ENCODE measurements at regions not wholly inside any gene's neighbourhood (a gene's known extent, or its start where the extent isn't known, plus 50 kb on each side); places are given as distances from the start of the nearest gene placed in this dataset.

GRCh38 chr5:91668261-91668660 is 285.1 kb upstream of the ARRDC3 start:
- no peak for DNase-seq
- Histone ChIP-seq H3K9me3 (no peaks in the 10 kb centered on the region), H3K27ac (no peak overlapping the region), H3K4me3 (no peak overlapping the region), H3K36me3 (no peaks in the 10 kb centered on the region), H3K27me3 (no peaks in the 10 kb centered on the region), H3K4me1 (no peaks in the 10 kb centered on the region)
- no peak for TF ChIP-seq POLR2A (IDR thresholded peaks at IDR 0.05)
- TF ChIP-seq, protein P1, sequence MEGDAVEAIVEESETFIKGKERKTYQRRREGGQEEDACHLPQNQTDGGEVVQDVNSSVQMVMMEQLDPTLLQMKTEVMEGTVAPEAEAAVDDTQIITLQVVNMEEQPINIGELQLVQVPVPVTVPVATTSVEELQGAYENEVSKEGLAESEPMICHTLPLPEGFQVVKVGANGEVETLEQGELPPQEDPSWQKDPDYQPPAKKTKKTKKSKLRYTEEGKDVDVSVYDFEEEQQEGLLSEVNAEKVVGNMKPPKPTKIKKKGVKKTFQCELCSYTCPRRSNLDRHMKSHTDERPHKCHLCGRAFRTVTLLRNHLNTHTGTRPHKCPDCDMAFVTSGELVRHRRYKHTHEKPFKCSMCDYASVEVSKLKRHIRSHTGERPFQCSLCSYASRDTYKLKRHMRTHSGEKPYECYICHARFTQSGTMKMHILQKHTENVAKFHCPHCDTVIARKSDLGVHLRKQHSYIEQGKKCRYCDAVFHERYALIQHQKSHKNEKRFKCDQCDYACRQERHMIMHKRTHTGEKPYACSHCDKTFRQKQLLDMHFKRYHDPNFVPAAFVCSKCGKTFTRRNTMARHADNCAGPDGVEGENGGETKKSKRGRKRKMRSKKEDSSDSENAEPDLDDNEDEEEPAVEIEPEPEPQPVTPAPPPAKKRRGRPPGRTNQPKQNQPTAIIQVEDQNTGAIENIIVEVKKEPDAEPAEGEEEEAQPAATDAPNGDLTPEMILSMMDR (IDR thresholded peaks at IDR 0.05), result no peak
- intact Hi-C loops (cut with DNase I), result no loop called here
- WGBS, 2 donors, result 73 to 79% methylated on average over 3 of the region's 3 CpGs

GRCh38 chr5:91652678-91653077 is 269.6 kb upstream of the ARRDC3 start:
- Histone ChIP-seq H3K4me3 (no peak overlapping the region), H3K4me1 (no peaks in the 10 kb centered on the region), H3K9me3 (peaks cover 0 to 14% (median 4%) of the 10 kb centered on the region in 3 donors), H3K27ac (no peak overlapping the region), H3K36me3 (no peaks in the 10 kb centered on the region), H3K27me3 (no peaks in the 10 kb centered on the region)
- TF ChIP-seq POLR2A (IDR thresholded peaks at IDR 0.05), result no peak
- TF ChIP-seq, protein P1 (IDR thresholded peaks at IDR 0.05), result no peak
- intact Hi-C loops (cut with DNase I), result no loop called here
- DNase-seq, result no peak

GRCh38 chr5:91651704-91652103 is 268.6 kb upstream of the ARRDC3 start:
- Histone ChIP-seq H3K36me3 (no peaks in the 10 kb centered on the region), H3K27ac (no peak overlapping the region), H3K27me3 (no peaks in the 10 kb centered on the region), H3K4me1 (no peaks in the 10 kb centered on the region), H3K9me3 (peaks cover 0 to 7% (median 0%) of the 10 kb centered on the region in 3 donors), H3K4me3 (no peak overlapping the region)
- no peak for TF ChIP-seq POLR2A (IDR thresholded peaks at IDR 0.05)
- TF ChIP-seq, protein P1 (IDR thresholded peaks at IDR 0.05), result no peak
- intact Hi-C loops (cut with DNase I), result no loop called here
- DNase-seq, result no peak

DNA sequence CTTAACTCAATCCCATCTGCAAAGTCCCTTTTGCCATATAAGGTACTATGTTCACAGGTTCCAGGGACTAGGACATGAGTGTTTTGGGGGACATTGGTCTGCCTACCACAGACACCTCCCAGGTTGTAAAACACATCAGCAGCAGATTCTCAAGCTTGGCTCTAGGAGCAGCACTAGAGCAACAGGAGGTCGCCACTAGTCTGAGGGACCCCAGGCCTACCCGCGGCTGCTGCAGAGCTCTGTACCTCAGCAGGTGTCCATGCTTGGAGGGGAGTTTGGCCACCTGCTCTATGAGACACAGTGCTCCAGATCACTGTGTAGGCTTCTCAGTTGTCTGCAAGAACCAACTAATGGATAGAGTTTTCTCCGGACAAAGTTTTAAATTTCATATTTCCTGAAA is 262.2 kb upstream of the ARRDC3 start:
- Histone ChIP-seq H3K9me3 (no peaks in the 10 kb centered on the region), H3K27ac (no peak overlapping the region), H3K4me3 (no peak overlapping the region), H3K4me1 (no peaks in the 10 kb centered on the region), H3K36me3 (no peaks in the 10 kb centered on the region), H3K27me3 (no peaks in the 10 kb centered on the region)
- intact Hi-C loops (cut with DNase I), result no loop called here
- 84 to 90% methylated on average over 4 of the region's 4 CpGs for WGBS, 2 donors
- no peak for TF ChIP-seq POLR2A (IDR thresholded peaks at IDR 0.05)
- TF ChIP-seq, protein P1 (IDR thresholded peaks at IDR 0.05), result no peak
- DNase-seq, result no peak

GRCh38 chr5:91643797-91644196 is 260.7 kb upstream of the ARRDC3 start:
- Histone ChIP-seq H3K27ac (no peak overlapping the region), H3K27me3 (no peaks in the 10 kb centered on the region), H3K9me3 (no peaks in the 10 kb centered on the region), H3K4me1 (no peaks in the 10 kb centered on the region), H3K4me3 (no peak overlapping the region), H3K36me3 (no peaks in the 10 kb centered on the region)
- TF ChIP-seq, protein P1 (IDR thresholded peaks at IDR 0.05), result no peak
- no peak for TF ChIP-seq POLR2A (IDR thresholded peaks at IDR 0.05)
- intact Hi-C loops (cut with DNase I), result no loop called here
- DNase-seq, result no peak
- 57 to 78% methylated on average over 2 of the region's 2 CpGs for WGBS, 2 donors
